HG03025 (cell line): ENCODE measurements at regions not wholly inside any gene's neighbourhood (a gene's known extent, or its start where the extent isn't known, plus 50 kb on each side); places are given as distances from the start of the nearest gene placed in this dataset.
"Not testable (repeated sequence)": the region's sequence is repeated elsewhere in the genome, so short reads cannot be mapped to it uniquely, and the experiment has no call there.

ENCODE experiments used
- ATAC-seq: cut with Tn5 transposase; IDR thresholded peaks from one replicate; pipeline ENCODE4 v1.9.1; 2021; ENCODE audit warnings: mild to moderate bottlenecking, moderate library complexity; ENCODE audit not compliant: unreplicated experiment, low FRiP score

DNA sequence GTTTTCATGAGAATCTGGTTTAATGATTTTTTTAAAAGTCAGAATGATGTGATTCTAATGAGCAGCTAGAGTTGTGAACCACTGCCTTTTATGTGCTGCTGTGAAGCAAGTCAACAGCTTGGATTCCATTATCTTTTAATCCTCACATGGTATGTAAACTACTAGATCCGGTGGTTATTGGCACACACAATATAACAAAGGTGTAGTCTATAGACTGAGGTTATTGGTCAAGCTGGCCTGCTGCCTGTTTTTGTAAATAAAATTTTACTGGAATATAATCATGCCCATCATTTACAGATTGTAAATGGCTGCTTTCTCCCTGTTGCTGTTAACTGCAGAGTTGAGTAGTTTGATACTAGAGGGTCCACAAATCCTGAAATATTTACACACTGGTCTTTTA, 103.1 kb downstream of the OTOL1 start:
- no peak for ATAC-seq

DNA sequence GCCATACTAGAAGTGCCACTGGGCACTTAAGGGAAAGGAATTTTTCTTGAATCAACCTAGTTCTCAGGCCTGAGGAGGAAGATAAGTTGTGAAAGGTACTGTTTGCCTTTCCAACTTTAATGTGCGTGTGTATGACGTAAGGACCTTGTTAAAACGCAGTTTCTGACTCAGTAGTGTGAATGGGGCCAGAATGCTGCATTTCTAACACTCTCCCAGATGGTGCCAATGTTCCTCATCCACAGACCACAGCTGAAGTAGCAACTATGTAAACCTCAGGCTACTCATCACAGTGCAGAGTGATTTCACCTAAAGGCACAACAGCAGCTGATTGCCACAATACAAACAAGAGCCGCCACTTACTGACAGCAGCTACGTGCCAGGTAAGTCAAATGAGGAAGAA, 103.6 kb downstream of the OTOL1 start:
- ATAC-seq: no peak

DNA sequence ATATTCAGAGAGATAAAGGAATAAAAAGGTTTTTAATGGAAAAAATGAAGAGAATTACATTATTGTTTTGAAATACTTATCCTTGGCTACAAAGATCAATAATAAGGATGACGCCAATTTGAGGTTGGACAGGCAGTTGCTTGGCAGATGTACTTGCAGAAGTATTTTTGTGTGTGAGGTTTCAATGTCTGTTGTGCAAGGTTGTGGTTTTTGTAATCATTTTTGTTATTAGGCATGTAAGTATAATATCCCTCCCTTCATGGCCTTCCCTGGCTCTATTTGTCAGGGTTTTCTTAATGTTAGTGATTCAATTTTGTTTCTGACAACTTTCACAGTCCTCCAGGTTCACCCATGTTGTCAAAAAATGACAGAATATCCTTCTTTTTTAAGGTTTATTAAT, 105.9 kb downstream of the OTOL1 start:
- no peak for ATAC-seq

DNA sequence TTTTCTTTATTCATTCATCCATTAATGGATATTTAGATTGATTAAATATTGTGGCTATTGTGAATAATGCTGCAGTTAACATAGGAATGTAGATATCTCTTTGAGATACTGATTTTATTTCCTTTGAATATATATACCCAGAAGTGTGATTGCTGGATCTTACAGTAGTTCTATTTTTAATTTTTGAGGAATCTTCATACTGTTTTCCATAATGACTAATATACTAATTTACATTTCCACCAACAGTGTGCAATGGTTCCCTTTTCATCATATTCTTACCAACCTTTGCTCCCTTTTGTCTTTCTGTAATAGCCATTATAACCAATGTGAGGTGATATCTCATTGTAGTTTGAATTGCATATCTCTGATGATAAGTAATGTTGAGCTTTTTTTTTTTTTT, 106.3 kb downstream of the OTOL1 start:
- no peak for ATAC-seq

DNA sequence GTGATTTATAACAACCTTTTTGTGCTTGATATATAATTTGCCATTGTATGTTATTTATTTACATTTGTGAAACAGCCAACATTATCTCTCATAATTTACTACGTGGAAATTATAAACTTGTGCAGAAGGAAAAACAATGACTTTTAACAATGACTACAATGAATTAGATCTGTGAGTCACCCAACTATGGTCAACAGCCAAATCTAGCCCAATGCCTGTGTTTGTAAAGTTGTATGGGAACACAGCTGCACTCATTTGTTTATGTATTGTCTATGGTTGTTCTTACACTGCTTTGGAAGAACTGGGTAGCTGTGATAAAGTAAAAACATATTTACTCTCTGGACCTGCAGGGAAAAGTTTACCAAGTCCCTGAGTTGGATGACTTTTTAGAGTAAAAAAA, 110.4 kb downstream of the OTOL1 start:
- no peak for ATAC-seq

DNA sequence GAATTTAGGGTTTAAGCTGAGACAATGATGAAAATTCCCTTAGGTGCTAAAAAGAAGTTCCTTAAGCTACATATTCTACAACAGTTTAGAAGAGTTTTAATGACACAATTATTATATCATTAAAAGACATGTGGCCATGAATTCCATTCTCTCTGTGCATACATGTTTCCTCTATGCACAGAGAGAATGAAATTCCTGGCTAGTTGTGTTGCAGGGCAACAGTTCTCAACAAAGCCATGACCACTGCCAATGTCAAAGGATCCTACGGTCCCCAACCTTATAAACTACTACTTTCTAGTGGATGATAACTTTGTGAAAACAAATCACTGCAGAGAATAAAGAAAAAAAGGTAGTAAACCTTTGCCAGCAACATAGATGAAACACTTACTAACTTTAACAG, 122.7 kb downstream of the OTOL1 start:
- ATAC-seq: no peak

DNA sequence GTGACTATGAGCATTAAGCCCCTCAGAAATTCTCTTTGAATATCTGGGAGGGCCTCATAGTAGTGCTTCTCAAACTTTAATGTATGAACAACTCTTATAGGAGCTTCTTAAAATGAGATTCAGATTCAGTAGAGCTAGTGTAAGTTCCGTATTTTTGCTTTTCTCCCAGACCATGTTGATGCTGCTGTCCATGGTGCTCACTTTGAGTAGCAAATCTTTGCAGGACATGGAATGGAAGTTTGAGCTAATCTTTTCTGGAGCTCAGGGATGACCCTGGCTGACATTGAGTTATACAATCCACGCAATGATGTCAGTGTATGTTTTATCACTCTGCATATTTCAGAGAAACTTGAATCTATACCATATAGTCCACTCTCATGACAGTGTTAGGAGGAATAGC, 134.2 kb downstream of the OTOL1 start:
- no peak for ATAC-seq

DNA sequence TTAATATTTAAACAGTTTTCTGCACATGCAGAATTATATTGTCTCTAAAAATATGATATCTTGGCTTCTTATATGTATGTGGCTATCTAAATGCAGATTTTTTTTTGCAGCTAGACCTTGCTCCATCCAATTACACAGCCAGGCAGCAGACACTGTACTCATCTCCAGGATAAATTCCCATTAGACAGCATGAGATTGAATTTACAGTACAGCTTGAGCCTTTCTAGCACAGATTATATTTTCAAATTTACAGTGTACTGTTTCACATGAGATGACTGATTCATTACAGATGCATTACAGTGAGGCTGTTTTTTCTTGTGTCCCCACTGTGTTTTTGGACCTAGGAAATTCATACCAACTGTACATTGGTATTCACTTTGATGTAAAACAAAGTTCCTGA, 134.9 kb downstream of the OTOL1 start:
- no peak for ATAC-seq

DNA sequence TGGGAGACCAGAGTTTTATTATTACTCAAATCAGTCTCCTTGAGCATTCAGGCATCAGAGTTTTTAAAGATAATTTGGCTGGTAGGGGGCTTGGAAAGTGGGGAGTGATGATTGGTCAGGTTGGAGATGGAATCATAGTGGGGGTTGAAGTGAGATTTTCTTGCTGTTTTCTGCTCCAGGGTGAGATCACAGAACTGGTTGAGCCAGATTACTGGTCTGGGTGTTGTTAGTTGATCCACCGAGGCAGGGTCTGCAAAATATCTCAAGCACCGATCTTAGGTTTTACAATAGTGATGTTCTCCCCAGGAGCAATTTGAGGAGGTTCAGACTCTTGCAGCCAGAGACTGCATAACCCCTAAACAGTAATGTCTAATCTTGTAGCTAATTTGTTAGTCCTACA, 141.0 kb downstream of the OTOL1 start:
- no peak for ATAC-seq

DNA sequence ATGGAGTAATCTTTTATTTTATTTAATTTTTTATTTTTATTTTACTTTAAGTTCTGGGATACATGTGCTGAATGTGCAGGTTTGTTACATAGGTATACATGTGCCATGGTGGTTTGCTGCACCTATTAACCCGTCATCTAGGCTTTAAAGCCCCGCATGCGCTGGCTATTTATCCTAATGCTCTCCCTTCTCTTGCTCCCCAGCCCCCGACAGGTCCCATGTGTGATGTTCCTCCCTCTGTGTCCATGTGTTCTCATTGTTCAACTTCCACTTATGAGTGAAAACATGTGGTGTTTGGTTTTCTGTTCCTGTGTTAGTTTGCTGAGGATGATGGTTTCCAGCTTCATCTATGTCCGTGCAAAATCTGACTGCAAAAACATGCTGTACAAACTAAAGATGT, 142.5 kb downstream of the OTOL1 start:
- not testable (repeated sequence) for ATAC-seq

DNA sequence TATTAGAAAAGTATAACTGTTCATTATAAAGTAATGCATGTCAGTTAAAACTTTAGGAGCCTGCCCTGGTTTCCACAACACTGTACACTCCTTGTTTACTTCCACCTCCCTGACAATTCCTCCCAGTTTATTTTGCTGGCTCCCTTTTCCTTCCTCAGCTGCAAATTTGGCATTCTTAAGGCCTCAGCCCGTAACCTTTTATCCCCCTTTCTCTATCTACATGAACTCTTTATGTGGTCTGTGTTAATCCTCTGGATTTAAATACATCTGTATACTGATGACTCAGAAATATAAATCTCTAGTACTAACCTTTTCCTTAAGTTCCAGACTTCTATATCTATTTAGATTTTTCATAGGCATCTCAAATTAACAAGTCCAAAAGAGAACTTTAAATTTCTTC, 143.6 kb downstream of the OTOL1 start:
- ATAC-seq: no peak

DNA sequence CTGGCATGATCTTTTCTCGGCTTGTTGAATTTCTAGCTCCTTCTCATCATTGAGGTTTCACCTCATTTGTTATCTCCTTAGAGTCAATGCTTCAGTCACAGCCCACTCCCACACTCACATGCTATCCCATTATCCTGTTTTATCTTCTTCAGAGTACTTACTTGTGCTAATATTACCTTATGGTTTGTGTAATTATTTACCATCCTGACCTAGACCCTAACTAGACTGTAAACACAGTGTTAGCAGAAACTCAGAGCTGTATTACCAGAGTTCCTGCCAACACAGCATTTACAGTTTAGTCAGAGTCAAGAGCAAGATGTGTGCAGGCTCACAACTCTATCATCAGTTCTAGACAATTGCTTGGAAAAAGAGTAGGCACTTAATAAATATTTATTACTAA, 144.7 kb downstream of the OTOL1 start:
- no peak for ATAC-seq

DNA sequence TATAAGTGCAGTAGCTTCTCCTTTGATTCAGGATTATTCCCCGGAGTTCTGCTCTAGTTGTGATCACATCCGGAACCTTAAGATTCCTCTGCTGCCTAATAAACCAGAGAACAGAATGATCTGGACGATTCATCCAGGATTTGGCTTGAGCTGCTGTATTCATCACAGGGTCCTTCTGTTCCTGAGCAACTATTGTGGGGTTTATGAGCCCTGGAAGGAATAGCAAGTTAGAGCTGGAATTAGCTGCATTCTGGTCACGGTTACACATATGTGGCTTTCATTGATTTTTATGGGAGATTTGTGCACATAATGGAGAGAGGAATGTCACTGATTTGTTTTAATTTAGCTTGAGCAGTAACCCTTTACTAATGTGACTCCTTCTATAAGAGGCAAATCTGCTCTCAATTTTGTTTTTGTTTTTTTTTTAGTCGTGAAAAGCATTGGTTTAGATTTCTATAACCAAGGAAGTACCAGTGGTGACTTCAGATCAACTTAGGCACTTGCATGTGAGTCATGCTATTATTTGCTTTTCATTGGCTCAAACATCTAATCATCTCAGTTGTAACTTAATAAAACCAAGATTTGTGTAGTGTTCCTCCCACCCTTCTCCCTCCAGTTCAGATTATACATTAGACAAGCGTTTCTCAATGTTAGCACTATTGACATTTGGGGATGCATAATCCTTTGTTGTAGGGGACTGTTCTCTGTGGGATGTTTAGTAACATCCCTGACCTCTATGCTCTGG, 148.5 kb downstream of the OTOL1 start:
- no peak for ATAC-seq

DNA sequence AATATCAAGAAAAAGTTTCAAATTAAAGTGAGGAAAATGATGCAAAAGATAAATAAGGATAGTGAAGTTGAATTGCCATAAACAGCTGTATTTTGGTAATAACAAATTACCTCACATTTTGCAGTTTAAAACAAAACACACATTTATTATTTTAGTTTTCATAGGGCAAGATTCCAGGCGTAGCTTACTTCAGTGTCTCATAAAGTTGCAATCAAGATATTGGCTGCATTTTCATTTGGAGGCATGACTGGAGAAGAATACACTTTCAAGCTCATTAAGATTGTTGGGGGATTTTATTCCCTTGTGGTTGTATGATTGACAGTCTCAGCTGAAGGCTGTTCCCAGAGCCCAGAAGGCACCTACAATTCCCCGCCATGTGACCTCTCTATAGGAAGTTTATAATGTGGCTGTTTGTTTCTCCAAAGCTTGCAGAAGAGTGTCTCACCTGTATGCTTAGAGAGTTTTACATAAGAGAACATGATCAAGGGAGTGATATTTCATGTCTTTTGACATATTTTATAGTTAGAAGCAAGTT, 151.4 kb downstream of the OTOL1 start:
- ATAC-seq: no peak

DNA sequence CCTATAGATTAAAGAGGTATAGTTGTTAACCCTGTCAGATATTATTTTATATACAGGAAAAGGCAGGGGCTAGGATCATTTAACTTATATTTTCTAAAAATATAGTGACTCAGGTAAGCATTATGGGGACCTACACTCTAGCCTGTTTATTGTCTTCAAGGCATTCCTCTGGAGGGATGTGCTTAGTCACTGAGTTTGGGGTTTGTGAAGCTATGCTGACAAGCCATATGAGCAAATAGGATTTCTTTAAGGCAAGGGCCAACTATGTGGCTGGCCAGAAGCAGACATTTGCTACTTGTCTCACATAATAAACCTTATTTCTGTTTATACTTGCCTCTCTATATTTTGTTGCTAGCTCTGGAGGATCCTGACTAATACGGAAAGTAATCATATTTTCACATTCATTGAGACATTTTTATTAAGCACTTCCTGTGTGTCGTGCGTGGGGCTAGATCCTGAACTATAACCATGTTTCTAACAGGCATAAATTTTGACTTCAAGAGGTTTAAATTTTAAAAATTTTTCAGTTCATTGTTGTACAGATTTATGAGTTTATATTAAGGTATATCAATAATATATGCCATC, 153.4 kb downstream of the OTOL1 start:
- no peak for ATAC-seq

DNA sequence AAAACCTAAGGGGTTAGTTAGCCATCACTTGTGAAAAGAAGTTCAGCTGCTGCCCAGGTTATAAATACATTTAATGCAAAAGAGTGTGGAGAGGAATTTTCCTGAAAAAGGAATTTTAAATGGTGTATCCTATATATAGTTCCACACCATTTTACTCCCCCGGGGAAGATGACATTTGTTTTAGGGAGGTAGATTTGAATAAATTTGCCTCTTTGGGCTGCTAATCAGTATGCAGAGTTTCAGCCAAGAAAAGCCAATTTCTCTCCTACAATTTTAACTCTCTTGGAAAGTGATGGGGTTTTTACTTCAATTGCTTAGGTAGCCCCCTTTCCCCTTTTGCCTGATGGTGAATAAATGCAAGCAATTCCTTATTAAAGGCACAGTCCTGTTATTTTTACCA, 161.2 kb downstream of the OTOL1 start:
- no peak for ATAC-seq

DNA sequence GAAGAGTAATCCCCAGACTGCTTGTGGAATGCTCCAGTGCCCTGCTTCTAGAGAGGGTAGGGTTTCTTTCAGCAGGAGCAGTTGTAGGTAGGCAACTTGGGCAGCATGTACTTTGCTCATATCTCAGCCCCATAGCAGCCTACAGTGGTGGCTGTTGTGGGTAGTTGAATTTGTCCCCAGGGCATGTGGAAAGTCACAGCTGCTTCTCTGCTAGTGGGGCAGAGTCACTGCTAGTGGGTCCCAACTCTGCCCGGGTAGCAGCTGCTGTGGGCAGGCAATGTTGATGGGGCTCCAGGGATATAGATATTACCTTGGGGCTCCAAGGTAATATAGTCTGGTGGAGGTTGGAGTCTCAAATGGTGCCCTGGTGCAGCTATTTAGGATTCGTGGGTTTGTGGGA, 174.5 kb downstream of the OTOL1 start:
- no peak for ATAC-seq

DNA sequence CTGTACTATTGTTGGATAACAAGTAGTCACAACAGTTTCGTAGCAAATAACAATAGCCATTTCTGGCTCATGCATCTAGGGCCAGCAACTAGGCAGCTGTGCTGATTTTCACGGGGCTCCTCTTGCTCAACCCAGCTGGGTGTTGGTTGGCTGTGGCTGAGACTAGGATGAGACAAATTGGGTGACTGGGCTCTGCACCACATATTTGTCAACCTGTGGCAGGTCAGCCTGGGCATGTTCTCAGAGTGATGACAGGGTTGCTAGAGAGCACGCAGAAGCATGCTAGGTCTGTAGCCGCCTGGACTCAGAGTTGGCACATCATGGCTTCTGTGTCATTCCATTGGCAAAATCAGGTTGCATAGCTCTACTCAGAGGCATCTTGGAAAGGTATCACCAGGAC, 175.9 kb downstream of the OTOL1 start:
- ATAC-seq: no peak

DNA sequence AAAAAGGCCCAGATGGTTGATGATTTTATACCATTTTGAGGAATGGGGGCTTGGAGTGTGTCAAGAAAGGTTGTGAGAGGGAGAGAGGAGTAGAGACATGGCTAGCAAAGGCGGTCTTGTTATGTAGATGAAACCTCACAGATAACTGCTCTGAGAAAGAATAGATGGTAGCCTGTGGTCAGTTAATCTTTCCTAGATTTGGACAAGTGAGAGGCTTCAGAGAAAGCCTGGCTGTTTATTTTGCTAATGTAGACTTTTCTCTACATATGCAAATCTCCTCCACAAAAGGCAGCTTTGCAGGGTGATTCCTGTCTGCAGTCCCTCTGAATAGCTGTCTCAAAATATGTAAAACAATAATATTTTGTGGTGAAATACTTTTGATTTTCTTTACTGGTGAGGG, 177.3 kb downstream of the OTOL1 start:
- ATAC-seq: no peak

DNA sequence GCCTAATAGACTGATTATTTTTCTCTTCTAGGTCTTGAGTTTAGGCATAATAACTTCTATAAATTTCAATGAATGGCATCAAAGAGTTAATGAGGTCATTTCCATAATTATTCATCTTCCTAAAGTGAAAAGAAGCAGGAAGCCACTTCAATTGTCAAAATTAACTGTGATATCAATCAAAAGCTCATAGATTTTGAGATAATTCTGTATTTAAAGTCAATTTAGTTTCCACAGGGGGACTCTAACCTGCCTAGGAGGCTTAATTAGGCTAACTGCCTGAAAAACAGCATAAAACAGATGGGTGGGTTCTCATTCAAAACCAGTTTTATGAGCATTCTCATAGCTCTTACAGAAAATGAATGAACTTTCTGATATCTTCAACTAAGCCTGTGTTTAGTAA, 177.8 kb downstream of the OTOL1 start:
- no peak for ATAC-seq

DNA sequence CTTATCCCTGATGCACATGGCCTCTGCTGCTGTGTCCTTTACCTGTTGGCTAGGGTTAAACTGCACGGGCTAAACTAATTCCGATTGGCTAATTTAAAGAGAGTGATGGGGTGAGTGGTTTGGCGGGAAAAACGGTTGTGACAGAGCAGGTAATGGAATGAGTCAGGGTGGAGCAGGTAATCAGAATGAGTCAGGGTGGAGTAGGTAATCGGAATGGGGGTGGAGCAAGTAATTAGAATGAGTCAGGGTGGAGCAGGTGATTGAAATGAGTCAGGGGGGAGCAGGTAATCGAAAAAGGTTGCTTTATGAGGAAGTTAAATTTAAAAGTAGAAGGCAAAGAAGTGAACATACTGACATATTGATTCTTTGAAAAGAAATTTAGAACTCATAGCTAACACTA, 185.2 kb downstream of the OTOL1 start:
- not testable (repeated sequence) for ATAC-seq

DNA sequence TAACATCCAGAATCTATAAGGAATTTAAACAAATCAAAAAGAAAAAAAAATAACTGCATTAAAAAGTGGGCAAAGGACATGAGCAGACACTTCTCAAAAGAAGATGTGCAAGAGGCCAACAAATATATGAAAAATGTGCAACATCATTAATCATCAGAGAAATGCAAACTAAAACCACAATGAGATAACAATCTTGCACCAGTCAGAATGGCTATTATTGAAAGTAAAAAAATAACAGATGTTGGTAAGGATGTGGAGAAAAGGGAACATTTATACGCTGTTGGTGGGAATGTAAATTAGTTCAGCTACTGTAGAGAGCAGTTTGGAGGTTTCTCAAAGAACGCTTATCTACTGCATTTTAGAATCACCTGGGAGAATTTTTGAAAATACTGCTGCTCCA, 186.1 kb downstream of the OTOL1 start:
- no peak for ATAC-seq
